ENCODE measurements at regions not wholly inside any gene's neighbourhood (a gene's known extent, or its start where the extent isn't known, plus 50 kb on each side); places are given as distances from the start of the nearest gene placed in this dataset.

GRCh38 chr3:178062126-178062525, 474.1 kb upstream of the KCNMB2 start:
- no peak overlapping the region for H3K27ac Mint-ChIP-seq (ENCODE audit: unreplicated experiment)
- CTCF ChIA-PET: no interaction called here
- H3K27me3 Mint-ChIP-seq (ENCODE audit: unreplicated experiment): no peaks in the 10 kb centered on the region
- no peak for DNase-seq
- BruUV-seq (replicated peaks): no TSS peak
- H3K4me3 Mint-ChIP-seq (ENCODE audit: low read depth, unreplicated experiment): no peak overlapping the region
- no peak for TF ChIP-seq CTCF (IDR thresholded peaks at IDR 0.05; ENCODE audit: unreplicated experiment)
- intact Hi-C loops (cut with micrococcal nuclease; ENCODE audit: unreplicated experiment): no loop called here
- no peaks in the 10 kb centered on the region for H3K36me3 Mint-ChIP-seq (ENCODE audit: insufficient read depth, unreplicated experiment)
- no peaks in the 10 kb centered on the region for H3K9me3 Mint-ChIP-seq (ENCODE audit: low read depth, unreplicated experiment)
- H3K4me1 Mint-ChIP-seq (ENCODE audit: low read depth, unreplicated experiment): no peaks in the 10 kb centered on the region

GRCh38 chr3:178063461-178063860, 472.8 kb upstream of the KCNMB2 start:
- Mint-ChIP-seq H3K4me3 (ENCODE audit: low read depth, unreplicated experiment) (no peak overlapping the region), H3K9me3 (ENCODE audit: low read depth, unreplicated experiment) (no peaks in the 10 kb centered on the region), H3K27me3 (ENCODE audit: unreplicated experiment) (no peaks in the 10 kb centered on the region), H3K27ac (ENCODE audit: unreplicated experiment) (no peak overlapping the region), H3K4me1 (ENCODE audit: low read depth, unreplicated experiment) (no peaks in the 10 kb centered on the region), H3K36me3 (ENCODE audit: insufficient read depth, unreplicated experiment) (no peaks in the 10 kb centered on the region)
- DNase-seq: no peak
- no TSS peak for BruUV-seq (replicated peaks)
- intact Hi-C loops (cut with micrococcal nuclease; ENCODE audit: unreplicated experiment): no loop called here
- TF ChIP-seq CTCF (IDR thresholded peaks at IDR 0.05; ENCODE audit: unreplicated experiment): no peak
- CTCF ChIA-PET: no interaction called here

GRCh38 chr3:178067721-178068120, 468.5 kb upstream of the KCNMB2 start:
- DNase-seq: no peak
- no peaks in the 10 kb centered on the region for H3K9me3 Mint-ChIP-seq (ENCODE audit: low read depth, unreplicated experiment)
- TF ChIP-seq CTCF (IDR thresholded peaks at IDR 0.05; ENCODE audit: unreplicated experiment): no peak
- no TSS peak for BruUV-seq (replicated peaks)
- no peak overlapping the region for H3K27ac Mint-ChIP-seq (ENCODE audit: unreplicated experiment)
- no peak overlapping the region for H3K4me3 Mint-ChIP-seq (ENCODE audit: low read depth, unreplicated experiment)
- CTCF ChIA-PET: interaction anchor here (1.1 kb wide), 1 partner anchor 10 kb away, joined by 4 read pairs; no protein-coding TSS in a partner anchor
- H3K27me3 Mint-ChIP-seq (ENCODE audit: unreplicated experiment): no peaks in the 10 kb centered on the region
- intact Hi-C loops (cut with micrococcal nuclease; ENCODE audit: unreplicated experiment): no loop called here
- no peaks in the 10 kb centered on the region for H3K36me3 Mint-ChIP-seq (ENCODE audit: insufficient read depth, unreplicated experiment)
- H3K4me1 Mint-ChIP-seq (ENCODE audit: low read depth, unreplicated experiment): no peaks in the 10 kb centered on the region

GRCh38 chr3:178072391-178073305, 463.6 kb upstream of the KCNMB2 start:
- Mint-ChIP-seq H3K9me3 (ENCODE audit: low read depth, unreplicated experiment) (no peaks in the 10 kb centered on the region), H3K4me1 (ENCODE audit: low read depth, unreplicated experiment) (no peaks in the 10 kb centered on the region), H3K36me3 (ENCODE audit: insufficient read depth, unreplicated experiment) (no peaks in the 10 kb centered on the region), H3K4me3 (ENCODE audit: low read depth, unreplicated experiment) (no peak overlapping the region), H3K27me3 (ENCODE audit: unreplicated experiment) (no peaks in the 10 kb centered on the region), H3K27ac (ENCODE audit: unreplicated experiment) (no peak overlapping the region)
- CTCF ChIA-PET: no interaction called here
- DNase-seq: no peak
- intact Hi-C loops (cut with micrococcal nuclease; ENCODE audit: unreplicated experiment): no loop called here
- no TSS peak for BruUV-seq (replicated peaks)
- TF ChIP-seq CTCF (IDR thresholded peaks at IDR 0.05; ENCODE audit: unreplicated experiment): no peak

All from Calu3 (cell line).